Stomach (tissue), 8 donors: ENCODE measurements at regions not wholly inside any gene's neighbourhood (a gene's known extent, or its start where the extent isn't known, plus 50 kb on each side); places are given as distances from the start of the nearest gene placed in this dataset.

Experiments
- DNase-seq, 2 donors: peaks; one replicate each; pipeline versions ENCODE4 v3.0.0 to v3.0.0-alpha.2; 2013 to 2019
- H3K27ac ChIP-seq, 5 donors: fragments of 200-600 bp in 4 of 5; sonication (generic) in 4 of 5; one replicate each; pipeline ENCODE4 v1.5.1; 2013 to 2019; ENCODE audit warnings: mild to moderate bottlenecking in 1 of 5, moderate library complexity in 1 of 5
- H3K27me3 ChIP-seq, 3 donors: fragments of 200-600 bp; sonication (generic); one replicate each; pipeline ENCODE4 v1.5.1; 2017 to 2019; ENCODE audit warnings: mixed run types in 1 of 3
- H3K36me3 ChIP-seq, 4 donors: fragments of 200-600 bp; sonication (generic); 1 replicate in 3 of 4; 2 replicates in 1 of 4; pipeline ENCODE4 v1.5.1; 2016 to 2019
- H3K4me1 ChIP-seq, 4 donors: fragments of 200-600 bp; sonication (generic); one replicate each; pipeline ENCODE4 v1.5.1; 2016 to 2019
- H3K4me3 ChIP-seq, 4 donors: fragments of 200-600 bp; sonication (generic) in 3 of 4; one replicate each; pipeline ENCODE4 v1.5.1; 2016 to 2019; ENCODE audit warnings: mild to moderate bottlenecking in 1 of 4
- H3K9me3 ChIP-seq, 4 donors: fragments of 200-600 bp; sonication (generic); one replicate each; pipeline ENCODE4 v1.5.1; 2016 to 2019
- EP300 ChIP-seq: sonication (generic); formaldehyde crosslinking; IDR thresholded peaks from one replicate; pipeline ENCODE4 v1.6.1; 2017; ENCODE audit warnings: antibody characterized with exemption
- POLR2A ChIP-seq, 4 donors: fragments of 450-650 bp; IDR thresholded peaks; one replicate each; pipeline ENCODE4 v1.6.1; 2016; ENCODE audit warnings: antibody characterized with exemption in 4 of 4, control low read depth in 2 of 4, mild to moderate bottlenecking in 1 of 4, moderate library complexity in 1 of 4
- POLR2AphosphoS5 ChIP-seq, 3 donors: sonication (generic); formaldehyde crosslinking; IDR thresholded peaks; one replicate each; pipeline ENCODE4 v1.6.1; 2016; ENCODE audit warnings: antibody characterized with exemption in 3 of 3
- WGBS, 5 donors: extraction: QIAGEN DNeasy Blood & Tissue Kit in 3 of 5; methylation state at CpG; one replicate each; pipeline versions ENCODE4 v1.1.5 to v1.1.7; 2013 to 2018; 5-methylcytosine and 5-hydroxymethylcytosine counted together
- intact Hi-C: fragments of 100-400 bp; cut with DNase I; formaldehyde crosslinking; loops from one replicate; pipeline ENCODE4 v1.15.1; 2023; ENCODE audit warnings: low total_unique reads
- TF ChIP-seq, protein P1 (sequence below), 7 experiments: fragments of 450-650 bp in 4 of 7; fragments of 200-600 bp in 3 of 7; sonication (generic) in 3 of 7; IDR thresholded peaks; one replicate each; pipeline ENCODE4 v1.5.1; 2016 to 2019; ENCODE audit warnings: antibody characterized with exemption in 7 of 7, control low read depth in 2 of 7, mild to moderate bottlenecking in 1 of 7
- donor health status: healthy with polysubstance abuse.
- donor health status: Bipolar disorder and iron deficiency.
- donor health status: healthy.

DNA sequence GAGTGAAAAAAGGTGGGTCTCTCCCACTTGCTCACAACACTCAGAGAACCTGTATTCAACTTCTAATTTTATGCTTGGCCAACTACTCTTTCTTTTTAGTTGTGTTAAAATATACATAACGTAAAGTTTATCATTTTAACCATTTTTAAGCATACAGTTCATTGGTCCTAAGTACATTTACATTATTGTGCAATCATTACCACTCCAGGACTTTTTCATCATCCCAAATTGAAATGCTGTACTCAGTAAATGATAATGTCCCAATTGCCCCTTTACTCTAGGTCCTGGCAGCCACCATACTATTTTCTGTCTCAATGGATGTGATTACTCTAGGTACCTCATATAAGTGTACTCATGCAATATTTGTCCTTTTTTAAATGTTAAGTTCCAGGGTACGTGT lies 212.3 kb upstream of the PLXNA2 start:
- H3K4me3 ChIP-seq, result no peak overlapping the region
- no peaks in the 10 kb centered on the region for H3K27me3 ChIP-seq
- H3K9me3 ChIP-seq, result no peaks in the 10 kb centered on the region
- 71 to 81% (median 76%) methylated on average over 2 of the region's 2 CpGs for WGBS, 5 donors
- no peak for DNase-seq
- no peak for TF ChIP-seq POLR2AphosphoS5 (IDR thresholded peaks at IDR 0.05)
- intact Hi-C loops, result no loop called here
- H3K27ac ChIP-seq, result no peak overlapping the region
- H3K36me3 ChIP-seq, result no peaks in the 10 kb centered on the region
- no peaks in the 10 kb centered on the region for H3K4me1 ChIP-seq

DNA sequence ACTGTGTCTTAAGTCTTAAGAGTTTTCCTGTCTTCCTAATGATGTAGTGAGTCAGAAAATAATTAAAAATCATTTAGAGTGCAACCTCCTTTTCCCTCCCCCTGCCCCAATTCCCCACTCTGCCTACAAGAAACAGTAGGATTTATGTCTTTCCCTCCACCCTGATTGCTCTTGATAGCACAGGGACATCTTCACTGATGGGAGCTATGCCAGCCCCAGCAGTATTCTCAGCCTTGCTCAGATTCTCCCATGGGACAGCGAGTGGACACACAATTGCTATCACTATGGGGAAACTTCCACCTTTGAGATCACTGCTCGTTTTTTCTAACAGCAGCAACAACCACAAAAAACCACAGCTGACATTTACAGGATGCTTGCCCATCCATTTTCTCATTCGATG lies 216.6 kb upstream of the PLXNA2 start:
- no peaks in the 10 kb centered on the region for H3K36me3 ChIP-seq
- intact Hi-C loops, result no loop called here
- 78 to 82% (median 80%) methylated on average over 3 of the region's 3 CpGs for WGBS, 5 donors
- no peaks in the 10 kb centered on the region for H3K27me3 ChIP-seq
- no peak overlapping the region for H3K4me3 ChIP-seq
- DNase-seq, result no peak
- H3K27ac ChIP-seq, result no peak overlapping the region
- no peaks in the 10 kb centered on the region for H3K4me1 ChIP-seq
- TF ChIP-seq, protein P1, sequence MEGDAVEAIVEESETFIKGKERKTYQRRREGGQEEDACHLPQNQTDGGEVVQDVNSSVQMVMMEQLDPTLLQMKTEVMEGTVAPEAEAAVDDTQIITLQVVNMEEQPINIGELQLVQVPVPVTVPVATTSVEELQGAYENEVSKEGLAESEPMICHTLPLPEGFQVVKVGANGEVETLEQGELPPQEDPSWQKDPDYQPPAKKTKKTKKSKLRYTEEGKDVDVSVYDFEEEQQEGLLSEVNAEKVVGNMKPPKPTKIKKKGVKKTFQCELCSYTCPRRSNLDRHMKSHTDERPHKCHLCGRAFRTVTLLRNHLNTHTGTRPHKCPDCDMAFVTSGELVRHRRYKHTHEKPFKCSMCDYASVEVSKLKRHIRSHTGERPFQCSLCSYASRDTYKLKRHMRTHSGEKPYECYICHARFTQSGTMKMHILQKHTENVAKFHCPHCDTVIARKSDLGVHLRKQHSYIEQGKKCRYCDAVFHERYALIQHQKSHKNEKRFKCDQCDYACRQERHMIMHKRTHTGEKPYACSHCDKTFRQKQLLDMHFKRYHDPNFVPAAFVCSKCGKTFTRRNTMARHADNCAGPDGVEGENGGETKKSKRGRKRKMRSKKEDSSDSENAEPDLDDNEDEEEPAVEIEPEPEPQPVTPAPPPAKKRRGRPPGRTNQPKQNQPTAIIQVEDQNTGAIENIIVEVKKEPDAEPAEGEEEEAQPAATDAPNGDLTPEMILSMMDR (IDR thresholded peaks at IDR 0.05), result no peak
- TF ChIP-seq POLR2A (IDR thresholded peaks at IDR 0.05) (no peak), EP300 (no peak), POLR2AphosphoS5 (IDR thresholded peaks at IDR 0.05) (no peak)
- H3K9me3 ChIP-seq, result no peaks in the 10 kb centered on the region

DNA sequence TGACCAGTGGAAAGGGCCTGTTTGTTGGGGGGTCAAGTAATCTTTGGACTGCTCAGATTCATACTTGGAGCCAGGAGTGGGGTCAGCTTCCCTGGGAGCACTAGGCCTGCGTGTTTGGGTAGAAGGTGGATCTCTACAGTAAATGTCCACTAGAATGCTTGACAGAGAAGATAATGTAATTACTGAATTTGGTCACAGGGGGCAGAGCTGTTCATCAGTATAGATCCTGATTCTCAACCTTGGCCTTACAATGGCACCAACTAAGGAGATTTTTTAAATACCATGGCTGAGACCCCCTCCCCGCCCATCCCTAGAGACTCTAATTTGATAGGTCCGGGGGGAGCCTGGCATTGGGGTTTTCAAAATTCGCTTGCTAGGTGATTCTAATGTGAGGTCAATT lies 217.5 kb upstream of the PLXNA2 start:
- H3K27me3 ChIP-seq, result no peaks in the 10 kb centered on the region
- H3K27ac ChIP-seq, result no peak overlapping the region
- DNase-seq, result no peak
- no peaks in the 10 kb centered on the region for H3K4me1 ChIP-seq
- 81 to 91% (median 81%) methylated on average over 4 of the region's 4 CpGs for WGBS, 5 donors
- no peak overlapping the region for H3K4me3 ChIP-seq
- no peaks in the 10 kb centered on the region for H3K36me3 ChIP-seq
- intact Hi-C loops, result no loop called here
- no peaks in the 10 kb centered on the region for H3K9me3 ChIP-seq
- TF ChIP-seq POLR2A (IDR thresholded peaks at IDR 0.05) (no peak), EP300 (no peak), POLR2AphosphoS5 (IDR thresholded peaks at IDR 0.05) (no peak)
- TF ChIP-seq, protein P1 (IDR thresholded peaks at IDR 0.05), result no peak

DNA sequence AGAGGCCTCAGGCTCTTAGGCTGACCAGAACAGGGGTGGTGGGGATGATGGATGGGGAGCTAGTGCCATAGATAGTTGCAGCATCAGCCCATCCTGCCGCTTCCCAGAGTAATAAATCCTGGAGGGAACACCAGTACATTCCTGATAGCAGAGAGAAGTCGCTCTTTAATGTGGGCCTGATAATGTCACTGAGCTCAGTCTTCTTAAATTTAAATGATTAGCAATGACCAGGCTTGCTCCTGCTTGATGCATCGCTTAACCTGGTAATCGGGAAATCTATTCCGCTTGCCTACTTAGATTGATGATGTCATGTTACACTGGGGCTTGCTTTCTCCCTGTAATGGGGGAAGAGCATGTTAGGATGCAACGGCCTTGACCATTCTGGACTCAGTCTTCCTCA lies 218.6 kb upstream of the PLXNA2 start:
- Histone ChIP-seq H3K27me3 (no peaks in the 10 kb centered on the region), H3K4me3 (no peak overlapping the region), H3K4me1 (no peaks in the 10 kb centered on the region), H3K9me3 (no peaks in the 10 kb centered on the region), H3K27ac (no peak overlapping the region), H3K36me3 (no peaks in the 10 kb centered on the region)
- intact Hi-C loops, result no loop called here
- no peak for DNase-seq
- WGBS, 5 donors, result 71 to 87% (median 86%) methylated on average over 6 of the region's 6 CpGs
- TF ChIP-seq POLR2AphosphoS5 (IDR thresholded peaks at IDR 0.05), result no peak
- TF ChIP-seq EP300, result no peak
- TF ChIP-seq POLR2A (IDR thresholded peaks at IDR 0.05), result no peak
- TF ChIP-seq, protein P1 (IDR thresholded peaks at IDR 0.05), result no peak

DNA sequence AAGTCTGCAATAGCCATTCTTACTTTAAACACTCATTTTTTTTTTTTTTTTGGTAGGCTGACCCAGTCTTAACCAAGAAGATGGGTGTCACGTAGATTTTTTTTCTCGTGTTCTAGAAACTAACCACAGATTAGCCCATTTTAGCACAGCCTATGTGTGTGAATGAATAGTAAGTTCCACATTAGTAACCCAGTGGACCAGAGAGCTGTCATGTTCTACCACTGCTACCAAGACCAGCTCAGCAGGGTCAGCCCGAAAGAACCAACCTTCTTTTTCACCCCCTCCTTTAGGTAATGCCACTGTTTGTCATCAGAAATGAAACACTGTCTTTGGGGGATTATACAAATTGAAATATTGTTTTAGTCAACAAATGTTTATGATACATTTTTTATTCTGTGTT lies 221.1 kb upstream of the PLXNA2 start:
- intact Hi-C loops, result no loop called here
- Histone ChIP-seq H3K36me3 (no peaks in the 10 kb centered on the region), H3K4me3 (no peak overlapping the region), H3K9me3 (no peaks in the 10 kb centered on the region), H3K27me3 (no peaks in the 10 kb centered on the region), H3K4me1 (no peaks in the 10 kb centered on the region), H3K27ac (no peak overlapping the region)
- DNase-seq, result no peak
- TF ChIP-seq POLR2AphosphoS5 (IDR thresholded peaks at IDR 0.05), result no peak
- no peak for TF ChIP-seq POLR2A (IDR thresholded peaks at IDR 0.05)
- no peak for TF ChIP-seq EP300
- TF ChIP-seq, protein P1 (IDR thresholded peaks at IDR 0.05), result no peak
- WGBS, 5 donors, result 86 to 93% (median 91%) methylated on average over 3 of the region's 3 CpGs
